IPS-NIHi7 (cell line): ENCODE measurements at regions not wholly inside any gene's neighbourhood (a gene's known extent, or its start where the extent isn't known, plus 50 kb on each side); places are given as distances from the start of the nearest gene placed in this dataset.
A peak's percentile ranks its signal among the peaks of the same experiment; 100 is the strongest.

Experiments
- DNase-seq: peaks from one replicate; pipeline ENCODE4 v3.0.0; 2012; ENCODE audit warnings: mixed read lengths; ENCODE audit errors: extremely low spot score

DNA sequence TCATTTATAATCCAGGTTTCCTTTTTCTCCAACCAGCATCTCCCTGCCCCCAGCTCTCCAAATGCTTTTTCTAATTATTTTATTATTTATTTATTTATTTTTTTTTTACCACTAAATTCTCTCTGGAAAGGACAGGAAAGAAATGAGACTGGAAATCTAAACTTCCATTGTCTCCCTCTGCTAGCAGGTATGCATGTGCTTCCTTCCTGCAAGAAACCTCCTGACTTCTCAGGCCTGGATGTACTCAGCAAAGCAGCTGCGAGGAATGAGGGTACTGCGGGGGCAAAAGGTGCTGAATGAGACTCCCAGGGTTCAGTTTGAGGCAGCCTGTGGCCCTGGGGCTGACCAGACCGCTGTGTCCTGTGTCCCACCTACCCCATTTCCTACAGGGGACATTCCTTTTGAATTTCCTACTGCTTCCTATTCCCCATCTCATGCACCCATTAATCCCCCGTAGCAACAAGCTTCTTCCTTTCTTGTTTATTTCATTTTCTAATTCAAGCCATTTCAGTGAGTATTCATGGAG, 324.6 kb upstream of the IGFBP3 start:
- DNase-seq, result no peak

DNA sequence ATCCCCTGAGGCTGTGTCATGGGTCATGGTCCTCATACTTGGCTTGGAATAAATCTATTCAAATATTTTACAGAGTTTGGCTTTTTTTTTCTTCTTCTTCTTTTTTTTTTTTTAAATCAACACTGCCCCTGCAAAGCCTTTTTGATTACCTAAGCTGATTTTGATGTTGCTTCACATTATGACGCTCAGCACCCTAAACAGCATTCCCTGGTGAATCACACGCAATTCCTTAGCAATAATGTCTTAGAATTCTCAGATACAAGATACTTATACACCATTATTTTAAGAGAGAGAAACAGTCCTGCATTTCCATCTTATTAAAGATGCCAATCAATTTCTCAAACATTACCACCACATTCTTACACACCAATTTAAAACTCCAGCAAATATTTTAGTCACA, 323.7 kb upstream of the IGFBP3 start:
- no peak for DNase-seq

- DNase-seq, result no peak
These were observed 322.3 kb upstream of the IGFBP3 start for GRCh38 chr7:46243406-46243805.

GRCh38 chr7:46239846-46240245, 318.8 kb upstream of the IGFBP3 start:
- no peak for DNase-seq

DNA sequence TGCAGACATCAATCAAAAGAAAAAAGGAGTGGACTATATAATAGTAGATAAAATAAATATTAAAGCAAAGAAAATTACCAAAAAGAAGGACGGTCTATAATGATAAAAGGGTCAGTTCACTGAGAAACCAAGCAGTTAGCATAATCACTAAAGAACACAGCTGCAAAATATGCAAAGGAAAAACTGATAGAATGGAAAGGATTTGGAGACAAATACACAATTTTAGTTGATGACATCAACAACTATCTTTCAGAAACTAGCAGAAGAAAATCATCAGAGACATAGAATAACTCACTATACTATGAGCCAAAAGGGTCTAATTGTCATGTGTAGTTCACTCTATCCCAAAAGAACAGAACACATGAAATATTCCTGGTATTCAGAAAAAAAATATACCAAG, 316.4 kb upstream of the IGFBP3 start:
- no peak for DNase-seq

DNA sequence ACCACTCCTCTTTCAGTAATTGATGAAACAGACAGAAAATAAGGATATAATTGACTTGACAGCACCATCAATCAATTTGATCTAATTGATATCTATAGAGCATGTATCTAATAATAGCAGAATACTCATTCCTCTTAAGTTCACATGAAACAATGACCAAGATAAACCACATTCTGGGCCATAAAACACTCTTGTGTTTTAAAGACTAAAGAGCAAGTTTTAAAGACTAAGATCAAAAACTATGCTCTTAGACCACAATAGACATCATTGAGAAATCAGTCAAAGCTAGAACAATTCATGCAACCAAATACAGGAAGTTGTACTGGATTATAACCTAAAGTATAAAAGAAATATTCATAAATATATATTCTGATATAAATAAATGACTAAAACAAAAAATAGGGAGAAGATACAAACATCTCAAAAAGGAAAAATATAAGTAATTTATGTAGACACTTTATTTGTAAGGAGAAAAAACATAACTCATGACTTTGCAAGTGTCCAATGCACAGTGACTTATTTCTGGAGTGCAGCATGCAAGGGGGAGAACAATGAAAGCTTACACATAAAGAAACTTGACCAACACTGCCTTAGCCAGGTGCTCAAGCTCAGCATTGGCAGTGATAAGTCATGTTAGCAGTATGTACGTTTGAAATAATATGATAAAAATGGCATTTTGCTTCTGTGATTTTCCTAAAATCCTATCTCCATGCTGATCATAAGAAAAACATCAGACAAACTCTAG, 312.7 kb upstream of the IGFBP3 start:
- DNase-seq, result no peak

- DNase-seq, result no peak
These were observed 309.9 kb upstream of the IGFBP3 start for GRCh38 chr7:46230990-46231305.

DNA sequence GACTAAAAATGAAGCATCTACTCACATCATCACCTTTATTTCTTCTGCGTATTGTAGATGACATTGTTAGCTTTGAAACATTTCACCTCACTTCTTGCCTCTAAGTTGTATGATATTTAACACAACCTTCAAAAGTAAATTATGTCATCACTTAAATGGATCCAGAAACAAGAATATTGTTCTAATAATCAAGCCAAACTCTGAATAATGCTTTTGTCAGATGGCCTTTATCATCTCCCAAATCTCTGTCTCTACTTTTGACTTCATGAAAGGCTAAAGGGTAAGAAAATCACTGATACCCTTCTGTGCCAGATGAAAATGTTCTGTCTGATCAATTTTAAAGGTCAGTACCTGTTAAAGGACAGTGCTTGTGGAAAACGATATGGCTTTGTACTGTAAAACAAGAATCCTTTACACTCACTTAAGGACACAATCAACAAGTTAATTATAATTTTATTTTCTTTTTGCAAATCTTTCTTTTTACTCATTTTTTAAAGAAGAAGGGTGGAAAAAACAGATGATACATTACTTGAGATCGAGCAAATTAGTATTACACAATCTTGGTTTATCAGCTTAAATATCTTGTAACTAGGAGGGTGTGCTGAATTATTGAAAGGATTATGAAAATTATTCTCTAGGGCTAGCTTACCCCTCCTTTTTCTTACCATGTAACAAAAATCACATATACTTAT, 309.4 kb upstream of the IGFBP3 start:
- DNase-seq, result no peak

DNA sequence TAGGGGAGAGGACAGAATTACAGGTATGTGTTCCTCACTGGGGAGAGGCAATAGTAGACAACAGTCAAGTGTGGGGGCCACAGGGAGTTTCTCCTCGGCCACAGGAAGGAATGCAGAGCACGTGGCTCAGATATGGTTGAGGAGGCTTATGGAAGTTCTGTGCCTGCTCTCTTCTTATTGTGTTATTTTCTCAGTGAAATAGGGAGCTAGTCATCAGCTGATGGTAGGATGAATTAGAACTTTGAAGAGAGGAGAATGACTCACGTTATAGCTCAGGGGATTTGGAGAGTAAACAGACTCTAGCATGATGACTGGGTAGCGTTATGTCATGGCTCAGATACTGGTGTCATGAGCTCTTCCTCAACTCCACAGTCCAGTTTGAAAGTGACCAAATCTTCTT, 308.3 kb upstream of the IGFBP3 start:
- no peak for DNase-seq

- DNase-seq, result no peak
These were observed 305.8 kb upstream of the IGFBP3 start for GRCh38 chr7:46226860-46227259.

DNA sequence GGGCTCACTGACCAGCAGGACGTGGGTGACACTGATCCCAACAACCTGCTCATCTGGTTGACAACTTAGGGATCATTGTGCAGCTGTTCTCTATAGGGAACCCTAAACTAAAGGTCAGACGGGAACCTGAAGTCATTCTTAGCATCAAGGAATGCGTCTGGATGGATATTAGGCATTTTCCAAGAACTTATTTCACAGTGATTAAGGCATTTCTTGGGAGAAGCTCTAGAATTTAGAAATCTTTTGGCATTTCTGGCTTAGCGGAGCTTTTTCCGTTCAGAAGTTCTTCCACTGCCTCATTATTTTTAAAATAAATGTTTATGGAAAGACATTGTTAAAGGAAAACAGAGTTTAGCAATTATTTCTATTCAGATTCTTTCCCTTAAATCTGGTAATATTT, 303.3 kb upstream of the IGFBP3 start:
- DNase-seq, result no peak

DNA sequence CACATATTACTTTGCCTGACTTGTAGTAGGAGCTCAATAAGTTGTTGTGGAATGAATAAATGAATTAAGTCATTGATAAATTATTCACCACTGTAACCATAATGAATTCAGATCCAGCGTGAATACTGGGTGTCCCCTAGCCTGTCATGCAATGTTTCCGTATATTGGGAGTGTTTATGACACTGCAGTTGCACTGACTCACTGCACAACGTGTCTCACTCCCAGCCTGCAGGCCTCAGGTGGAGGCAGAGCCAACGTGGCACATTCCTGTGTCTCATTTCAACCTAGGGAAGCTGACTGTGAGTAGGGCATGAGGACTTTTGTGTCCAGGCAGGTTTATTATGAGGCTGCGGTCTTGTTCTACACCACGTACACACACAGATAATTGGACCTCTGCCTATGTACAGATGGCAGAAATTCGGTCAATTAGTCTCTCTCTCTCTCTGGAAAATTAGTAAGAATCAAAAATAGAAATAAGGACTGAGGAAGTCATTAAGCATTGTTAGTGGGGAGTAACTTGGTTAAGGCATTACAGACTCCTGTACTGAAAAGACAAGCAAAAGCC, 299.1 kb upstream of the IGFBP3 start:
- DNase-seq, result no peak

GRCh38 chr7:46218461-46219200, 297.6 kb upstream of the IGFBP3 start:
- no peak for DNase-seq

DNA sequence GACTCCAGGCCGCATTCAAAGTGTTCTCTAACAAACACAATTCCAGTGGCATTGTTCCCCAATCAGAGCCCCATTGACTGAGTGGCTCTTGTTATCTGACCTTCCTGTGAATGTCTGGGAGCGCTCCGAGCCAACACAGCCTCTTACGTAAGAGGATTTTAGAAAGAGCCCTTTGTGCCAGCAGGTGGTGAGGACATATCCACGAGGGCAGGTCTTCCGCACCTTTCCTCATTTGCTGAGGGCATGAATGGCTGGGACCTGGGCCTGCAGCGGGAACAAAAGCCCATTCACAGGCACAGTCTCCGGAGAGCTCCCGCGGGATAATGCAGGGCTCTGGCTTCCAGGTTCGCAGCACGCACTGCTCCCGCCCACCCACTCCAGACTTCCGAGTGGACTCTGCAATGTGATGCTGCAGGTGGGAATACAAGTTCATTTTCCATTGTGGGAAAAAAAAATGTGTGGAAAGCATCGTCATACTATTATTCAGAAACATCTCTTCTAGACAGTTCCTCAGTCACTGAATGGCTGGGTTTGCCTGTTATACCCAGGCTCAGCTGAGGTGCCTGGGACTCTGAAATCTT, 295.0 kb upstream of the IGFBP3 start:
- peak; percentile 38 for DNase-seq

- no peak for DNase-seq
These were observed 293.5 kb upstream of the IGFBP3 start for GRCh38 chr7:46214526-46214925.

GRCh38 chr7:46213154-46213537, 292.1 kb upstream of the IGFBP3 start:
- DNase-seq, result no peak

GRCh38 chr7:46212425-46213153, 291.5 kb upstream of the IGFBP3 start:
- no peak for DNase-seq

- no peak for DNase-seq
These were observed 289.4 kb upstream of the IGFBP3 start for GRCh38 chr7:46210467-46210866.

DNA sequence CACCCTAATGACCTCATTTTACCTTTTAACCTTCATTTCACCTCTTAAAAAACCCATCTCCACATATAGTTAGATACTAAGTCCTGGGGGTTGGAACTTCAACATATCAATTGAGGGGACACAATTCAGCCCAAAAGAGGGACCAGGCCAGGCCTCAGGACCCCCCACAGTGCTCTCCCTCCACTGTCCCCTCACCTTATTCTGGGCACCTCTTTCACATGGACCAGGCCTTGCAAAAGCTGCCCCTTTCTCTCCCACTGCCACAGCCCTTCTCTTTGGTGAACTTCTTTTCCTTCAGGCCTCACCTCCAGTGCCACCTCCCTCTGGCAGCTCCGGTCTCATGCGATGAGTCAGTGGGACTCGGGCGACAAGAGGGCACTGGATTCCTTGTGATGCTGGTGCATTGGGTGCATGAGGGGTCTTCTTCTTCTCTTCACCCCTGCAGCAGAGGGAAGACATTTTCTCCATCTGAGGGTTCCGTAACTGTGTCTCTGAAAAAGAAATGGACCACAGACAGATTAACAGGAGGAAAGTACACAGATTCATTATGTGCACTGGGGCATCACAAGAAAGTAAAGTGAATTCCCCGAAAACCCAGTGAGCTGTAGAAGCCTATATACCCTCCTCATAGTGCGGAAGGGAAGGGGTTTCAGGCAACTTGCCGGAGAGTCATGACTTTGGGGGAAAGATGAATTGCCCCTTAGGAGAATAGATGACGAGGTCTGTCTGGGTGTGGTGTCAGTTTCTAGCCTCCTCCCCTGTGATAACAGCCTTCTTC, 288.7 kb upstream of the IGFBP3 start:
- no peak for DNase-seq

DNA sequence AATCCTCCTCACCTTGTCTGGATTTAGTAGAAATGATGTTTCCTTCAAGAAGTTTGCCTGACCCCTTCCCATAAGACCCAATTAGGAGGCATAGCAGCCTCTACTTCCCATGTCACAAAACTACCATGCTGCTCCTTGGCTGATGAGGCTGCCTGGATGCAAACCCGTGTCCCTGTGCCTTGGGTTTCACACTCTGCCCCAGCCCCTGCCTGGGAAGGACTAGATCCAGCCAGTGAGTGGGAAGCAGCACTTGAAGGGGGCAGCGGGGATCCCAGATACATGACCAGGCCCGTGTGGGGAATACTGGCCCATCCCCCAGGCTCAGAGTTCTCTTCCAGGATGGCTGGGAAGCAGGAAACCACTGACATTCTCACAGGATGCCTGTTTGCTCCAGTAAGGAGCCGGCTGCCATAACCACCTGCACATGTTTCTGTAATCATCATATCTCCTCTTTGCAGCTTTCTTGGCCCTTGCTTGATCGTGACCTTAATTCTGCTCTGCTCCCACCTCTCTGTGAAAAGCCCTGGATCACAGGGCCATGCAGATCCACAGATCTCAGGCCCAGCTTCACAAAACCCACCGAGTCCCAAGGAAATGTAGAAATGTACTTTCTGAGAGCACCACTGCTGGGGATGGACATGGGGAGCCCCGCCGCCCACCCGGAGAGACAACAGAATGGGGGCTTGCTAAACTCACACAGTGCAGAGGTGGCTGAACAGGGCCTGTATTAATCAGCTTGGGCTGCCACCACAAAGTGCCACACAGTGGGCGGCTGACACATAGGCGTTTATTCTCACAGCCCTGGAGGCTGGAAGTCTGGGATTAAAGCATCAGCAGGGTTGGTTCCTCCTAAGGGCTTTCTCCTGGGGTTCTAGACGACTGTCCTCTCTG, 287.8 kb upstream of the IGFBP3 start:
- no peak for DNase-seq
